HG02840 (cell line): ENCODE measurements at regions not wholly inside any gene's neighbourhood (a gene's known extent, or its start where the extent isn't known, plus 50 kb on each side); places are given as distances from the start of the nearest gene placed in this dataset.
"Not testable (repeated sequence)": the region's sequence is repeated elsewhere in the genome, so short reads cannot be mapped to it uniquely, and the experiment has no call there.

Source experiments
- ATAC-seq: cut with Tn5 transposase; IDR thresholded peaks from one replicate; pipeline ENCODE4 v1.9.1; 2021; ENCODE audit warnings: mild to moderate bottlenecking, moderate library complexity, moderate number of reproducible peaks; ENCODE audit not compliant: unreplicated experiment, low FRiP score

GRCh38 chr2:44051593-44052347 lies 56.0 kb upstream of the LRPPRC start:
- ATAC-seq: no peak

GRCh38 chr2:44052584-44052983 lies 56.8 kb upstream of the LRPPRC start:
- no peak for ATAC-seq

- no peak for ATAC-seq
These were observed 57.3 kb upstream of the LRPPRC start for GRCh38 chr2:44053052-44053451.

- no peak for ATAC-seq
These were observed 57.7 kb upstream of the LRPPRC start for GRCh38 chr2:44053456-44053855.

- no peak for ATAC-seq
These were observed 59.4 kb upstream of the LRPPRC start for GRCh38 chr2:44055229-44055628.

GRCh38 chr2:44055664-44056063 lies 59.9 kb upstream of the LRPPRC start:
- ATAC-seq: no peak

- no peak for ATAC-seq
These were observed 61.2 kb upstream of the LRPPRC start for GRCh38 chr2:44056947-44057346.

- not testable (repeated sequence) for ATAC-seq
These were observed 64.5 kb upstream of the LRPPRC start for GRCh38 chr2:44060286-44060685.

- ATAC-seq: no peak
These were observed 65.2 kb upstream of the LRPPRC start for GRCh38 chr2:44060990-44061389.

- ATAC-seq: no peak
These were observed 65.7 kb upstream of the LRPPRC start for GRCh38 chr2:44061469-44061868.

GRCh38 chr2:44061876-44062275 lies 66.1 kb upstream of the LRPPRC start:
- no peak for ATAC-seq

- ATAC-seq: no peak
These were observed 67.2 kb upstream of the LRPPRC start for GRCh38 chr2:44063033-44063432.

- ATAC-seq: not testable (repeated sequence)
These were observed 68.5 kb upstream of the LRPPRC start for GRCh38 chr2:44064281-44064680.

GRCh38 chr2:44067012-44067790 lies 71.4 kb upstream of the LRPPRC start:
- not testable (repeated sequence) for ATAC-seq

GRCh38 chr2:44067791-44068181 lies 72.0 kb upstream of the LRPPRC start:
- not testable (repeated sequence) for ATAC-seq

GRCh38 chr2:44071454-44072046 lies 75.8 kb upstream of the LRPPRC start:
- no peak for ATAC-seq

GRCh38 chr2:44073667-44074066 lies 77.9 kb upstream of the LRPPRC start:
- ATAC-seq: not testable (repeated sequence)

GRCh38 chr2:44074795-44075194 lies 79.0 kb upstream of the LRPPRC start:
- not testable (repeated sequence) for ATAC-seq

- no peak for ATAC-seq
These were observed 79.8 kb upstream of the LRPPRC start for GRCh38 chr2:44075541-44075940.

GRCh38 chr2:44077942-44078511 lies 82.2 kb upstream of the LRPPRC start:
- no peak for ATAC-seq

GRCh38 chr2:44079686-44080085 lies 83.9 kb upstream of the LRPPRC start:
- no peak for ATAC-seq
